HG02852 (cell line): ENCODE measurements at regions not wholly inside any gene's neighbourhood (a gene's known extent, or its start where the extent isn't known, plus 50 kb on each side); places are given as distances from the start of the nearest gene placed in this dataset.
"Not testable (repeated sequence)": the region's sequence is repeated elsewhere in the genome, so short reads cannot be mapped to it uniquely, and the experiment has no call there.

ENCODE experiments used
- ATAC-seq: cut with Tn5 transposase; IDR thresholded peaks from one replicate; pipeline ENCODE4 v1.9.1; 2021; ENCODE audit warnings: mild to moderate bottlenecking, moderate library complexity; ENCODE audit not compliant: unreplicated experiment

- ATAC-seq = no peak
These were observed 168.8 kb upstream of the ZFP42 start for GRCh38 chr4:187826725-187827124.

- ATAC-seq = no peak
These were observed 167.9 kb upstream of the ZFP42 start for GRCh38 chr4:187827631-187828030.

GRCh38 chr4:187839765-187840164 lies 155.8 kb upstream of the ZFP42 start:
- ATAC-seq = no peak

GRCh38 chr4:187840814-187841213 lies 154.8 kb upstream of the ZFP42 start:
- ATAC-seq = no peak

GRCh38 chr4:187849556-187850225 lies 145.9 kb upstream of the ZFP42 start:
- no peak for ATAC-seq

GRCh38 chr4:187865914-187866313 lies 129.7 kb upstream of the ZFP42 start:
- ATAC-seq = no peak

GRCh38 chr4:187883049-187883448 lies 112.5 kb upstream of the ZFP42 start:
- no peak for ATAC-seq

- no peak for ATAC-seq
These were observed 111.6 kb upstream of the ZFP42 start for GRCh38 chr4:187883836-187884475.

GRCh38 chr4:187887906-187888305 lies 107.7 kb upstream of the ZFP42 start:
- ATAC-seq = no peak

GRCh38 chr4:187889651-187890050 lies 105.9 kb upstream of the ZFP42 start:
- no peak for ATAC-seq

GRCh38 chr4:187893418-187893817 lies 102.2 kb upstream of the ZFP42 start:
- ATAC-seq = no peak

- ATAC-seq = no peak
These were observed 92.5 kb upstream of the ZFP42 start for GRCh38 chr4:187903106-187903505.

- ATAC-seq = no peak
These were observed 91.9 kb upstream of the ZFP42 start for GRCh38 chr4:187903700-187904099.

- ATAC-seq = no peak
These were observed 87.5 kb upstream of the ZFP42 start for GRCh38 chr4:187908079-187908561.

- no peak for ATAC-seq
These were observed 86.8 kb upstream of the ZFP42 start for GRCh38 chr4:187908731-187909130.

GRCh38 chr4:187910741-187911140 lies 84.8 kb upstream of the ZFP42 start:
- ATAC-seq = no peak

- ATAC-seq = not testable (repeated sequence)
These were observed 80.2 kb upstream of the ZFP42 start for GRCh38 chr4:187915406-187915805.

- ATAC-seq = no peak
These were observed 75.6 kb upstream of the ZFP42 start for GRCh38 chr4:187919966-187920365.

GRCh38 chr4:187921946-187922623 lies 73.5 kb upstream of the ZFP42 start:
- no peak for ATAC-seq

- no peak for ATAC-seq
These were observed 66.5 kb upstream of the ZFP42 start for GRCh38 chr4:187929024-187929423.

- no peak for ATAC-seq
These were observed 60.8 kb upstream of the ZFP42 start for GRCh38 chr4:187934766-187935165.

GRCh38 chr4:187937557-187937956 lies 58.0 kb upstream of the ZFP42 start:
- ATAC-seq = no peak
